Hippocampal formation (tissue), 2 donors: ENCODE measurements at regions not wholly inside any gene's neighbourhood (a gene's known extent, or its start where the extent isn't known, plus 50 kb on each side); places are given as distances from the start of the nearest gene placed in this dataset.

Source experiments
- DNase-seq, 2 donors: peaks; one replicate each; lab custom pipeline; 2025; lab: John Stamatoyannopoulos, UW

DNA sequence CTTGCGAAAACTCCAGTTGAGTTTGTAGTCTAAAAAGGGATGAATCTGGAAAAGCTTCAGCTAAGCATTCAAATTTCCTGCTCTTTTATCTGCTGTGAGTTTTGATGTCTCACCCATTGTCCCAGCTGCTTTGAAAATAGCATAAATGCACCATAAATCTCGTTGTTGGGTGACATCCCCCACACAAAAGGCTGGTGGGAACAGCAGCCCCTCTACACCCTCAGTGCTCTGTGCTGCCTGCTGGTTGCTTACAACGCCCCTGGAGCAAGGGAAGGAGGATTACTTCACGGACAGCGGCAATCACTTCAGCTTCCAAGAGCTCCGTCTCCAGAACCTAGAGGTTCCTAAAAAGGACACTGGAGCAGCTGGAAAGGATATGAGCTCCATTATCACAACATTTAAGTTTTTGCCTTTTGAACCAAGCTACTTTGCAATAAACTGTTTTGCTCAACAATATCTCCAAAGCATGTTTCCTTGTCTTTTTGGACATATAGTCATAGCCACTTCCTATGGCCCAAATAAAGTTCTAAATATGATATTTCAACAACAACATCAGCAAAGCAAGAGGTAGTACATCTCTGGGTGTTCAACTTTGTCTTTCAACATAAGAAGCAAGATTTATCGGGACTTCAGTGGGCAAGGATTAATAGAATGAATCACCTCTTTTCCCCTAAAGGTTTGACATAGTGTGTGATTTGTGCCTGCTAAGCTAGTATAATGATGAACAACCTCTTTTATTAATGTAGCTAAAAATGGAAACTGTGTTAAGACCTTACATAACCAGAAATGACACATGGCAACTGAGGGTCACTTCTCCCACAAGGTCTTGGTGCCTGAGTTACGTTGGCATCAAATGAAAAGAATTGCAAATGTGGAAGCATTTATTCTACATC, 413.5 kb downstream of the TXNL1 start:
- DNase-seq: no peak

GRCh38 chr18:56221195-56222065, 417.0 kb downstream of the TXNL1 start:
- DNase-seq: no peak

GRCh38 chr18:56217406-56217805, 421.0 kb downstream of the TXNL1 start:
- no peak for DNase-seq

- no peak for DNase-seq
Measured at GRCh38 chr18:56214706-56215105, 423.7 kb downstream of the TXNL1 start.

- DNase-seq: no peak
Measured at GRCh38 chr18:56210520-56210919, 427.9 kb downstream of the TXNL1 start.

DNA sequence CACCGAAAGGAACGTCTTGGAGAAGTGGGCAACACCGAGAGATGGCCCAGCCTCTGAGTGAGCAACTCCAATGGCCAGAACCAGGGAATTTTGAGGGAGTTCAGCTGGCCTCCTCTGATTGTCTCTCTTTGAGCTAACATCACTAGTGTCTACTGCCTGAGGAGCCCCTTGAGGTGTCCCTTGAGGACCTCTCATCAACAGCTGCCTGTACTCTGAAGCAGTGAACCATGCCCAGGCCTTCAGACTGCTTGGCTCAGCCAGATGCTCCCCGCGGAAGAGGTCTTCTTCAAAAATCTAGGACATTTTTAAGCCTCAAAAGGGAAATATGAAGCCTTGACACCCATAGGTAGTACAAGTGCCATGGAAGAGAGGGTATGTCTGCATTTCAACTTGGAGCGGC, 430.4 kb downstream of the TXNL1 start:
- no peak for DNase-seq

GRCh38 chr18:56204052-56204451, 434.3 kb downstream of the TXNL1 start:
- DNase-seq: no peak

DNA sequence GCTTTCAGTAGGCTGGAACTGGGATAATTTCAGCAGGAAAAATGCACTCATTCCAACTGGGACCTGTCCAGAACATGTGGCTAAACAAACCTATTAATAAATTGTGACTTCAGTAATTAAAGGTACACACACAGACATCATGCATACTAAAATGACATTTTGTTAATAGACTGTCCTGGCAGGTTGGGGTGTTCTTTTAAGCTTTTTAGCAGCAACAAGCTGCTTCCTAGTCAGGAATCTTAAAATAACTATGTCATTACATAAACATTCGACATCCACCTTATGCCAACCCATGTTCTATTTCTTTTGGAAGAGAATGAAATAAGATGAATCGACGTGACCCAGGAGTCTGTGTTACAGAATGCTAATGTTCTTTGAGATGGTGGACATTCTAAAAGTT, 435.7 kb downstream of the TXNL1 start:
- DNase-seq: no peak

- DNase-seq: no peak
Measured at GRCh38 chr18:56200381-56200911, 437.9 kb downstream of the TXNL1 start.

DNA sequence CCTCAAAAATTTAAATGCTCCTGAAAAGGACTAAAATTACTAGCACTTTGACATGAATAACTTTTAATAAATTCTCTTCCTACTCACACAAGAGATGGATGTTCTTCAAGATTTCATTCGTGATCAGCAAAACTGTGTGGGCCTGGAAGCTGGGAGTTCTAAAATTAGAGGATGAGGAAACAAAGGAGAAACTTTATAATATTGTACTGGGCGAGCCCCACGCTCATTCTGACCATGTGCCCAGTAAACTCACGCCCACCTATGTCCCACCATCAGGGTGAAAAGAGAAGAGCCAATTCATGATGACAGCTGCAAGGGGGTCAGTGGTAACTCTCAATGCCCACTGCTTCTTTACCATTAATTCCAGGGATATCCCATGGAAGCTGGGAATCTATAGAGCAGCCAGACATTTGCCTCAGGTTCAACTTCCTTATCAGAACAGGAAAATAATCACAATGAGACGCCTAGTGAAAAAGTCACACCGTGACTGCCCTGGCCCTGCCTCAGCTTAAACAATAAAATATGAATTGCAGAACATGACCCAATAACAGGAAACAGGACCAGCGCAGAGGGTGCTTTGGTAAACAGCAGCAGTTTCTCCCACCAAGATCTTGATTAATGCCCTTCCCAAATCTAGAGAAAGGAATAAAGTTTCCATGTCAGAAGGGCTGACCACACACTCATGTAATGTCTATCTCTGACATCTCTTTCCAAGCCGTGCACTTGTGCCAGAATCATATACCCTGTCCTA, 438.6 kb downstream of the TXNL1 start:
- no peak for DNase-seq

- no peak for DNase-seq
Measured at GRCh38 chr18:56197241-56197859, 441.0 kb downstream of the TXNL1 start.

DNA sequence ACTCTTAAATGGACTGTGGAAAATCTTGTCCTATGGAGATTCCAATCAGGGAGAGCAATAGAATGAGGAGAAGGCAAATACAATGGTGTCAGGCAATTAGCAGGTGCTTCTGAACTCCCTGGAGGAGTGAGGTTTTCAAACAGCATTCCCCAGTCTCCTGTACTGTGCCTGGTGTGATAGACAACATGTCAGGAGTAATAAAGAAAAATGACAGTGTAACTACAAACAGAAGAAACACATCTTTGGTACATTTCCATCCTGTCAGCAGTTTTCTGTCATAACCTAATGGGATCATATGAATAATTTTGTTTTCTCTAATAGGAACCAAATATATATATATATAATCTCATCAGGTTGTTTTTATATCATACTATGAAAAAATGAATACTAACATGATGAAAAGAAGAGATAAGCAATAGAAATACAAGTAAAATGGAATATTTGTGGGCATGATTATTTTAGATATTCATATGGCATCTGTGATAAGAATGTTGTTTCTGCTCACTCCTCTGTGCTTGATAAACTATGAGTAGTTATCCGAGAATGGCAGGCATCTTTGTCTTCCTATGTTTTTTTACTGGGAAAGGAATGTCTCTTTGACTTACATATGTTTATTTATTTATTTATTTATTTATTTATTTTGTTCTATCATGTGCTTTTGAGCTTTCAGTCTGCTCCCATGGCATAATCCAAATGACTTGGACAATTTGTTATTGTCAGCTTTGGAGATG, 441.7 kb downstream of the TXNL1 start:
- DNase-seq: no peak

- no peak for DNase-seq
Measured at GRCh38 chr18:56191334-56191733, 447.1 kb downstream of the TXNL1 start.

DNA sequence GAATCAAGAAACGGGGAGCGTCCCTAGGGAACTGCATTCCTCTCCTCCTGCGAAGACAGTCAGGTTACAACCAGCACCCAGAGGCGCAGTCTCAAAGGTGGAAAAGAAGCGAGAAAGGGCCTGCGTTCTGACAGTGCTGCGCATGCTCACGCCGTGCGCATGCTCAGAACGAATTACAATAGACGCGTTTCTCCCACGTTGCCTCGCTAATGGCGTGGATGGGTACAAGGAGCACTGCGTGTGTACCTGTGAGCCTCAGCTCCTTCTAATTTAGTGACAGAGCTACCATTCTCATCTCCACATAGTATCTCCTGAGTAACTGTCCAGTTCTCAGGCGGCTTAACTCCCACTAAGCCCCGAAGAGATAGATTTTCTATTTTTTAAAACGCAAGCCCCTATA, 448.8 kb downstream of the TXNL1 start:
- no peak for DNase-seq

- DNase-seq: no peak
Measured at GRCh38 chr18:56188529-56189275, 449.7 kb downstream of the TXNL1 start.

DNA sequence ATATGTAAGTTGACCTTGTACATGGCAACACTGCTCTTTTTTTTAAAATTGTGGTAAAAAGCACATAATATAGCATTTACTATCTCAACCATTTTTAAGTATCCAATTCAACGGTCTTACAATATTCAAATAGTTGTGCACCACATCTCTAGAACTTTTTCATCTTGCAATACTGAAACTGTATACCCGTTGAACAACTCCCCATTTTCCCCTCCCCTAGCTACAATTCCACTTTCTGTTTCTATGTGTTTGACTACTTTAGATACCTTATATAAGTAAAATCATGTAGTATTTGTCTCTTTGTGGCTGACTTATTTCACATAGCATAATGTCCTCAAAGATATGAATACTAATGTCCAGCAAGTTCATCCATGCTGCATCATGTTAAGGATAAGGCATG, 452.1 kb downstream of the TXNL1 start:
- DNase-seq: no peak

- no peak for DNase-seq
Measured at GRCh38 chr18:56185126-56185525, 453.3 kb downstream of the TXNL1 start.

DNA sequence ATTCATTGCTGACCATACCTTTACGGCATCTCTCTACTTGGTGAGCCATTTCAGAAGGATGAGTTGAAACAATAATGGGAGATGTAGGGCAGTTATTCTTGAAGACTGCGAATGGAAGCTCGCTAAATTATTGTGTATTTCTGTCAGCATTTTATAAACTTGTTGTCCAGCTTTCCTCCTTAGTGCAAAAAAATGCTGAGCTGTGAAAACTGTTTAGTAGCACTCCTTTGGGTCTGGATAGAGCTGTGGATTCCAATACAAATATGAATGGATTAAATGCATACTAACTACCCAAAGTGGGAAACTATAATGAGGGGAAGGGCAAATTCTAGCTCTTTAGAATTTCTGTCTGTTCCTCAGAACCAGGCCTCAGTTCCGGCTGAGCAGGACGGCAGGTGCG, 461.6 kb downstream of the TXNL1 start:
- no peak for DNase-seq

DNA sequence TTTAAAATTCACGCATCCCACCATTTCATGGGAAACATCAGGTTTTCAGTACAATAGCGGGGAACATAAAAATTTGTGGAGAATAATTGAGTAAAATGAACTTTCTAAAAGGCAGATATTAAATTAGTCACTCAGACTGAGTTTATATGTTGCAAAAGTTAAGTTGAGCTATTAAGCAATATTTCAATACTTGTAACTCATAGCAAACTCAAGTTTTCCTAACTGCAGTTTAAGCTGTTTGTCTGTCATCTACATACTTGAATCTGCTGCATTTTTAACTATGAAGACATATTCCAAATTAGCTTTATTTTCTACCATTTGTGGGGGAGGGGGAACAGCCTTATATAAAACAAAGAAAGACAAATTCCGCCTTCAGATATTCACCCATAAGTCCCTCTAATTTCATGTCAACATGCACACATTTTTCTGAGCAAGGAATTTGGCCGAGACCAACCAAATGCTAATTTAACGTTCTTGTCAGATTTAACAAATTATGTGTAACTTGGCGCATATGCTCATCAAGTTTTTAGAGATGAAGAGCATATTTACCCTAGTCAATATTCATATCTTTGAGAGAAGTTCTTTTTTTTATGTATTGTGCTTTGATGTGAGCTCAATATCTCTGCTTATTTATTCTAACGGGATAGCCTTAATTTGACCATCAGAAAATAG, 462.9 kb downstream of the TXNL1 start:
- no peak for DNase-seq
